ENCODE measurements at regions not wholly inside any gene's neighbourhood (a gene's known extent, or its start where the extent isn't known, plus 50 kb on each side); places are given as distances from the start of the nearest gene placed in this dataset.

GRCh38 chr4:162586266-162586665, 422.5 kb upstream of the FSTL5 start:
- Mint-ChIP-seq H3K27ac (ENCODE audit: unreplicated experiment) (no peak overlapping the region), H3K9me3 (ENCODE audit: unreplicated experiment) (no peaks in the 10 kb centered on the region), H3K4me3 (ENCODE audit: unreplicated experiment) (no peak overlapping the region), H3K4me1 (ENCODE audit: unreplicated experiment) (no peaks in the 10 kb centered on the region), H3K27me3 (ENCODE audit: unreplicated experiment) (peaks cover 18% of the 10 kb centered on the region), H3K36me3 (ENCODE audit: unreplicated experiment) (no peaks in the 10 kb centered on the region)
- no peak for DNase-seq (ENCODE audit: extremely low spot score, unreplicated experiment)
- no peak for TF ChIP-seq CTCF (IDR thresholded peaks at IDR 0.05)

GRCh38 chr4:162582180-162582579, 418.4 kb upstream of the FSTL5 start:
- Mint-ChIP-seq H3K4me1 (ENCODE audit: unreplicated experiment) (no peaks in the 10 kb centered on the region), H3K27me3 (ENCODE audit: unreplicated experiment) (peaks cover 6% of the 10 kb centered on the region), H3K36me3 (ENCODE audit: unreplicated experiment) (no peaks in the 10 kb centered on the region), H3K9me3 (ENCODE audit: unreplicated experiment) (no peaks in the 10 kb centered on the region), H3K4me3 (ENCODE audit: unreplicated experiment) (no peak overlapping the region), H3K27ac (ENCODE audit: unreplicated experiment) (no peak overlapping the region)
- no peak for TF ChIP-seq CTCF (IDR thresholded peaks at IDR 0.05)
- DNase-seq (ENCODE audit: extremely low spot score, unreplicated experiment): no peak

DNA sequence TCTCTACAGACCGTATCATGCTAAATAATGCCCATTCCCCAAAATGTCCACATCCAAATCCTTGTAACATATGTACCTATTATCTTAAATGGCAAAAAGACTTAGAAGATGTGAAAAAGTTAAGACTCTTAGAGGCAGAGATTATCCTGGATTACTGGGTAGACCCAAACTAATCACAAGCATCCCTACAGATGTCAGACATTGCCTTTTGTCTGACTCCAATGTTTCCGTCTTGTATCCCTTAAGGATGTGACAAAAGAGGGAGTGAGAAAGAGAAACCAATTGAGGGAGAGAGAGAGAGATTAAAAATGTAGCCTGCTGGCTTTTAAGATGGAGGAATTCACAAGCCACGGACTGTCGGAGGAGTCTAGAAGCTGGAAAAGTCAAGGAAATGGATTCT, 401.9 kb upstream of the FSTL5 start:
- TF ChIP-seq CTCF (IDR thresholded peaks at IDR 0.05): no peak
- Mint-ChIP-seq H3K36me3 (ENCODE audit: unreplicated experiment) (no peaks in the 10 kb centered on the region), H3K9me3 (ENCODE audit: unreplicated experiment) (no peaks in the 10 kb centered on the region), H3K27ac (ENCODE audit: unreplicated experiment) (no peak overlapping the region), H3K4me3 (ENCODE audit: unreplicated experiment) (no peak overlapping the region), H3K27me3 (ENCODE audit: unreplicated experiment) (peaks cover 11% of the 10 kb centered on the region), H3K4me1 (ENCODE audit: unreplicated experiment) (no peaks in the 10 kb centered on the region)
- no peak for DNase-seq (ENCODE audit: extremely low spot score, unreplicated experiment)

- peaks cover 2% of the 10 kb centered on the region for H3K9me3 Mint-ChIP-seq (ENCODE audit: unreplicated experiment)
- peaks cover 2% of the 10 kb centered on the region for H3K27me3 Mint-ChIP-seq (ENCODE audit: unreplicated experiment)
- no peak overlapping the region for H3K4me3 Mint-ChIP-seq (ENCODE audit: unreplicated experiment)
- no peaks in the 10 kb centered on the region for H3K36me3 Mint-ChIP-seq (ENCODE audit: unreplicated experiment)
- H3K27ac Mint-ChIP-seq (ENCODE audit: unreplicated experiment): no peak overlapping the region
- no peaks in the 10 kb centered on the region for H3K4me1 Mint-ChIP-seq (ENCODE audit: unreplicated experiment)
- DNase-seq (ENCODE audit: extremely low spot score, unreplicated experiment): no peak
- no peak for TF ChIP-seq CTCF (IDR thresholded peaks at IDR 0.05)
Measured at GRCh38 chr4:162560073-162560472, 396.3 kb upstream of the FSTL5 start.

GRCh38 chr4:162557516-162558106, 393.8 kb upstream of the FSTL5 start:
- H3K4me3 Mint-ChIP-seq (ENCODE audit: unreplicated experiment): no peak overlapping the region
- H3K4me1 Mint-ChIP-seq (ENCODE audit: unreplicated experiment): no peaks in the 10 kb centered on the region
- no peaks in the 10 kb centered on the region for H3K36me3 Mint-ChIP-seq (ENCODE audit: unreplicated experiment)
- no peak for DNase-seq (ENCODE audit: extremely low spot score, unreplicated experiment)
- H3K27me3 Mint-ChIP-seq (ENCODE audit: unreplicated experiment): peaks cover 2% of the 10 kb centered on the region
- H3K9me3 Mint-ChIP-seq (ENCODE audit: unreplicated experiment): peaks cover 11% of the 10 kb centered on the region
- no peak overlapping the region for H3K27ac Mint-ChIP-seq (ENCODE audit: unreplicated experiment)
- TF ChIP-seq CTCF (IDR thresholded peaks at IDR 0.05): no peak

All from osteocyte (in vitro differentiated cells).